Medulla oblongata (tissue), 1 donor: ENCODE measurements at regions not wholly inside any gene's neighbourhood (a gene's known extent, or its start where the extent isn't known, plus 50 kb on each side); places are given as distances from the start of the nearest gene placed in this dataset.
"Not testable (repeated sequence)": the region's sequence is repeated elsewhere in the genome, so short reads cannot be mapped to it uniquely, and the experiment has no call there.

Experiments
- DNase-seq: peaks from one replicate; pipeline ENCODE4 v3.0.0-alpha.2; 2015; ENCODE audit errors: extremely low spot score

GRCh38 chr6:137545073-137545472 is 50.9 kb upstream of the OLIG3 start:
- no peak for DNase-seq

DNA sequence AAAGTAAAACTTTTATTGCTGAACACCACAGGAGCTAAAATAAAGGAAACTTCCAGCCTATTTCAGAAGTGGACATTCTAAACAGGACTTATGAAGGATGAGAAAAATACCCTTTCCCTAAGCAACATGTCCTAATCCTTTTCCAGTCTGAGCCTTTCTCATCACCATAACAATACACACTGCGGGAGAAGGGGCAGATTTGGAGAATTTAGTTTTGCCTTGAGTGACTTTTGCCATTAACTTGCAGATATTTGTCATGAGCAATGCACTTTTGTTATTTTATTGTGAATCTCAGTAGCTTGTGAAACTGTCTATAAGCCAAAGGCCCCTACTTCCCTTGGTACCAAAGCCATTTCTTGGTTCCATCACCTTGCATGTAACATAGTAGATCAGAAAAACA is 53.0 kb upstream of the OLIG3 start:
- no peak for DNase-seq

DNA sequence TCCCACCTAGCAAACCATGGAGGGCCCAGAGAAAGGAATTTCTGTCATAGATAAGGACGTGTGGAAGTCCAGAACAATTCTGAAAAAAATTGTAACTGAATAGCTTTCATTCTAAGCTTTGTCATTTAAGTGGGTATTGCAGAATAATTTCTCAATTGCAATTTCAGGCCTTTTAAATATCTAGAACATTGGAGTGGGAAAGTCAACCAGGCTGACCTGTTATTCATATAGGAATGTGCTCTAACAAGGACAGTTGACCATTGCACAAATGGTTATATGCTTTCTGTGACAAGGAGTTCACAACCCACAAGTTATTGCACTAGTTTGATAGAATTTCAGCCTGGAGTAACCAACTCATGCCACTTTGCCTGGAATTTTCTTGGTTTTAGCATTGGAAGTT is 53.4 kb upstream of the OLIG3 start:
- DNase-seq: no peak

DNA sequence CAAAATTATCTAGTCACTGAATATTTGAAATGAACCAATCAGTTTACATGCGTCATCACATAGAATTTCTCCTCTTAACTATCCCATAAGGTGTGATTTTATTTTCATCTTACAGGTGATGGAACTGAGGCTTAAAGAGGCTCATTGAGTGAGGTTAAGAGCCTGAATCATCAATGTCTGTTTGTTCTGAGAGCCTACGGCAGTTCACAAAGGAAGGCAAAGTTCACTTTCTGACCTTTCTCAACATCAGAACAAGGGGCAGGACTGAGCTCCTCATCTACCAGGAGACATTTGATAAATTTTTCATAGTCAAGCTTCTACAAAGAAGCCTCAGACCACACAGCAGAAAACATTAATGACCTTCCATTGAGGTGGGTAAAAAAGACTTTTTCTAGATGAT is 54.9 kb upstream of the OLIG3 start:
- no peak for DNase-seq

- DNase-seq: no peak
Measured at GRCh38 chr6:137550535-137550934, 56.3 kb upstream of the OLIG3 start.

DNA sequence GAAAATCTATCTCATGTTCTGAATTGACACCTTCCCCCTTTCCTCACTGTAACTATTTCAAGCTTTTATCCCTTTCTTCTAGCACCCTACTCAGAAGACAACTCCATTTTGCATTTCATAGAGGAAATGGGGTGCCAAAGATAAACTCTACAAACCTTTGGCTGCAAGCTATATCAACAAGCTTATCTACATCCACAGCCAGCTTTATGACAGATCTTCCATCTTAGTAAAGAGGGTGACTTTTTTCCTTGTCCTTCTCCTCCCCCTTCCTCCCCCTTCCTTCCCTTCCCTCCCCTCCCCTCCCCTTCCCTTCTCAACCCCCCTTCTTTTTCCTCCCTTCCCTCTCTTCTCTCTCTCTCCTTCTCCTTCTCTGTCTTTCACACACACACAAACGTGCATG is 58.0 kb upstream of the OLIG3 start:
- no peak for DNase-seq

DNA sequence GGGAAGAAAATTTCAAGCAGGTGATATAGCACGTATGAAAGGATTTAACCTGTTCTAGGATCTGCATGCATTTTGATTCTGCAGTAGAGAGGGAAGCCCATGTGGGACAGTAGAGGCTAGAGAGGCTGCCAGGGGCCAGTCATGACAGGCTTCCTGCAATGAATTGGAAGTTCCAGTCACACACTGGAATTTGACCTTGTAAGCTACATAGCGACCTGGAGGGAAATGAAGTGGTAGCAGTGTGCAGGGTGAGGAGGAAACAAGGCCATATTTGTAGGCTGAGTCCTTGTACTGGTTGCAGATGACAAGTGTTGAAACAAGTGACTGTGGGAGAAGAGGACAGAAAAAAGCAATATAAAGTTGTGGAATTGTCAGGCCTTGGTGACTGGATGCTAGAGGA is 58.6 kb upstream of the OLIG3 start:
- no peak for DNase-seq

DNA sequence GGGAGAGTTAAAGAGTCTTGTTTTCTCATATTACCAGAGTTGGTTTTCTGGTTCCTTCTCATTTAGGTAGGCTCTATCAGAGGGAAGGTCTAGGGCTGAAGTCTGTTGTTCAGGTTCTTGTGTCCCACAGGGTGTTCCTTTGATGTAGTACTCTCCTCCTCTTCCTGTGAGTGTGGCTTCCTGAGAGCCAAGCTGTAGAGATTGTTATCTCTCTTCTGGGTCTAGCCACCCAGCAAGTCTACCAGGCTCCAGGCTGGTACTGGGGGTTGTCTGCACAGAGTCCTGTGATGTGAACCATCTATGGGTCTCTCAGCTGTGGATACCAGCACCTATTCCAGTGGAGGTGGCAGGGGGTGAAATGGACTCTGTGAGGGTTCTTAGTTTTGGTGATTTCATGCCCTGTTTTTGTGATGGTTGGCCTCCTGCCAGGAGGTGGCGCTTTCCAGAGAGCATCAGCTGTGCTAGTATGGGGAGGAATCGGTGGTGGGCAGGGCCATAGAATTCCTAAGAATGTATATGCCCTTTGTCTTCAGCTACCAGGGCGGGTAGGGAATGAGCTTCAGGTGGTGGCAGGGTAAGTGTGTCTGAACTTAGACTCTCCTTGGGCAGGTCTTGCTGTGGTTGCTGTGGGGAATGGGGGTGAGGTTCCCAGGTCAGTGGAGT is 65.5 kb upstream of the OLIG3 start:
- DNase-seq: not testable (repeated sequence)

- no peak for DNase-seq
Measured at GRCh38 chr6:137560184-137560563, 66.0 kb upstream of the OLIG3 start.

DNA sequence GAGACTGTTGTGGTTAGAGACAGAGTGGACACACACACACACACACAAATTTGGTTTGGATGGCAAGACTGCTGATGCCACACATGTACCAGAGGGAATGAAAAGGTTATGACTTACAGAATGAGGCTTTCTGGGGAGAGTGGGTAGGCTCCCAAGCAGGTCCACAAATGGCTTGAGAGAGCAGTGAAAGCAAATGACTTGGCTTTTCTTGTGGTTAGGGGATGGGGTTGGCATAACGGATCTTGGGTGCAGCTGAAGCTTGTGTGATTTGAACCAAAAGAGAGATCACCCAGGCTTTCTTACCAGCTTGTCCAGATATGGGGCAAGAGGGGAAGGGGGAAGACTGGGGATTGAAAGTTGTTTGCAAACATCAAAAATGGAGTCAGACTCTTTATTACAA is 73.9 kb upstream of the OLIG3 start:
- DNase-seq: no peak

DNA sequence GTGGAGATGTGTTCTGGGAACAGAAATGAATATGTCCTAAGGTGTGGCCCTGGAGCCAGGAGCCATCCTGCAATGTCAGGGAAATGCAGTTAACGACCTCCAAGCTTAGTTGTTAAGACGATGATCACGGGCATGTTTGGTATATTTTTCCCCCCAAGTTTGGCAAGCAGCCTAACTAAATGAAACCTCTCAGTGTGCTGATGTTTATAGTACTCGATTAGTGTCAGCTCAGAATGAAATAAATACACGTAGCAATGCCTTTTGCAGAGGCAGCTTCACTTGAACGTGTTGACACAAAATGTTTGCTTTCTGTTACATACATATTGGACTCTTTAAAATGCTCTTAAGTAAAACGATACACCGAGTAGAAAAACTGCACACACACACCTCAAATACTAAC is 76.2 kb upstream of the OLIG3 start:
- no peak for DNase-seq

- DNase-seq: no peak
Measured at GRCh38 chr6:137571854-137572253, 77.7 kb upstream of the OLIG3 start.

DNA sequence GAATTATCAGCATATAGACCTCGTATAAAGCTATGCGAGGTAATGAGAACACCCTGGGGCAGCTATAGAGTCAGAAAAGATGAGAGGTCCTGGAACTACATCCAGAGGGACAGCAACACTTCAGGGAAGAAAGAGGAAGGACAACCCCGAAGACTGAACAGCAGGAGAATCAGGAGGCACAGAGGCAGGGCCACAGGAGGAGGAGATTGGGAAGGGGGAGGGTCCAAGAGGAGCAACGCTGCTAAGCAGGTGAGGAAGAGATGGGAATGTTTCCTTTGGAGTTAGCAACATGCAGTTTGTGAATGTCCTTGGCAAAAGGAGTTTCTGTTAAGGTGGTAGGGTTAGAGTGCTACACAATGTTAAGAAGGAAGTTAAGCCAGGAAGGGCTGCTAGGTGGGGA is 79.5 kb upstream of the OLIG3 start:
- DNase-seq: no peak

DNA sequence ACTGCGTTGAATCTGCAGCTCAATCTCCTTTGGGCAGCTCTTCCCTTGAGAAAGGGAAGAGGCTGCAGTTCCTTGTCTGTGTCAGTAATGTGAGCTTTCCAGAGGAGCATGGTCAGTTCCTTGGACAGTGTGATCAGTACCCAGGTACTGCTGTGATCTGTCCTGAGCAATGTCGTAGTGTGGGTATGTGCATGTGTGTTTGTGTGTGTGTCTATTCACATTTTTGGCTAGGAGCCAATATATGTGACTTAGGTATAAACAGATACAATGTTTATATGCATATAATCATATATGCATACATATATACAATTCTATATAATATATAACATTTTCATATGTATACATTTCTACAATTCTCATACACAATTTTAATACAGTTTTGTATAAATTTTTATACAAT is 85.4 kb upstream of the OLIG3 start:
- DNase-seq: no peak

GRCh38 chr6:137581019-137581707 is 87.0 kb upstream of the OLIG3 start:
- peak; percentile 44 for DNase-seq

- not testable (repeated sequence) for DNase-seq
Measured at GRCh38 chr6:137583519-137583918, 89.3 kb upstream of the OLIG3 start.

GRCh38 chr6:137588472-137588871 is 94.3 kb upstream of the OLIG3 start:
- no peak for DNase-seq

- no peak for DNase-seq
Measured at GRCh38 chr6:137589067-137589848, 95.1 kb upstream of the OLIG3 start.

- no peak for DNase-seq
Measured at GRCh38 chr6:137590684-137591083, 96.5 kb upstream of the OLIG3 start.

DNA sequence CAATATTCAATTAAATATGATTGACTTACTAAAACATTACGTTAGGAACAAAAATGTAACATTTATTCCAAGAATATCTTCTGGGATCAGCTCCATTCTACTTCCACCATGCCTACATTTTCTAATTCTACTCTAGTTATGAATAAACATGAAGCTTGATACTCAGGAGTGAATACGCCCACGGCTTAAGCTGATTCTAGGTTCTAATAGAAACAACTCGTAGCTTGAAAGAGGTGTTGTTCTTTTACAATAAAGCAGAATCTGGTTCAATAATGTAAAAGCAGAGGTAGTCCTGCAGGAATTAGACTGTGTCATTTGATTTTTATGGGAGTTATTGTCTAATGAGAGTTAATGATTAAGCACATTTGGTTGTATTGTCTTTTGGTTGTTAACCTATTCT is 107.3 kb upstream of the OLIG3 start:
- DNase-seq: no peak

GRCh38 chr6:137602313-137603197 is 108.4 kb upstream of the OLIG3 start:
- no peak for DNase-seq

GRCh38 chr6:137610702-137611101 is 116.5 kb upstream of the OLIG3 start:
- DNase-seq: no peak
